ENCODE measurements at regions not wholly inside any gene's neighbourhood (a gene's known extent, or its start where the extent isn't known, plus 50 kb on each side); places are given as distances from the start of the nearest gene placed in this dataset.

DNA sequence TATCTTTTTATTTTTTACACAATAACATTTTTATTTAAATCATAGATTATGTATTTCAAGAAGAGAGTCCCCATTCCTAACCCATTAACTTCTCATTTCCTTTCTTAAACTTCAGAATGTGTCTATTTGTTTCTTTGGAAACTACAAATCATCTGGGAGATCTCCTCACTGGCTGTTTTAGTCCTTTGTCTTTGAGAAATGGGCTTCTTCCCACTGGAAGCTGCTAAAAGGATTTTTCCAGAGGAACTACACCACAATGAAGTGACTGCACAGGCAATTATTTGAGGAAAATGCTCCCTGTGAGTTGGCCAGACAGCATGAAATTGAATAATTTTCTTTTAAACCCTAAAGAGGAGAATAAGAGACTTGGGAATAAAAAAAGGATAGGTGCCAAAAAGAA is 119.1 kb downstream of the TENT5A start:
- Mint-ChIP-seq H3K9me3 (ENCODE audit: unreplicated experiment) (peaks cover 26% of the 10 kb centered on the region), H3K4me3 (ENCODE audit: unreplicated experiment) (no peak overlapping the region), H3K27me3 (ENCODE audit: unreplicated experiment) (no peaks in the 10 kb centered on the region), H3K4me1 (ENCODE audit: unreplicated experiment) (no peaks in the 10 kb centered on the region), H3K27ac (ENCODE audit: unreplicated experiment) (no peak overlapping the region), H3K36me3 (ENCODE audit: unreplicated experiment) (peaks cover 3% of the 10 kb centered on the region)
- TF ChIP-seq, protein P1, sequence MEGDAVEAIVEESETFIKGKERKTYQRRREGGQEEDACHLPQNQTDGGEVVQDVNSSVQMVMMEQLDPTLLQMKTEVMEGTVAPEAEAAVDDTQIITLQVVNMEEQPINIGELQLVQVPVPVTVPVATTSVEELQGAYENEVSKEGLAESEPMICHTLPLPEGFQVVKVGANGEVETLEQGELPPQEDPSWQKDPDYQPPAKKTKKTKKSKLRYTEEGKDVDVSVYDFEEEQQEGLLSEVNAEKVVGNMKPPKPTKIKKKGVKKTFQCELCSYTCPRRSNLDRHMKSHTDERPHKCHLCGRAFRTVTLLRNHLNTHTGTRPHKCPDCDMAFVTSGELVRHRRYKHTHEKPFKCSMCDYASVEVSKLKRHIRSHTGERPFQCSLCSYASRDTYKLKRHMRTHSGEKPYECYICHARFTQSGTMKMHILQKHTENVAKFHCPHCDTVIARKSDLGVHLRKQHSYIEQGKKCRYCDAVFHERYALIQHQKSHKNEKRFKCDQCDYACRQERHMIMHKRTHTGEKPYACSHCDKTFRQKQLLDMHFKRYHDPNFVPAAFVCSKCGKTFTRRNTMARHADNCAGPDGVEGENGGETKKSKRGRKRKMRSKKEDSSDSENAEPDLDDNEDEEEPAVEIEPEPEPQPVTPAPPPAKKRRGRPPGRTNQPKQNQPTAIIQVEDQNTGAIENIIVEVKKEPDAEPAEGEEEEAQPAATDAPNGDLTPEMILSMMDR (IDR thresholded peaks at IDR 0.05): no peak
- DNase-seq (ENCODE audit: extremely low spot score, unreplicated experiment): no peak

DNA sequence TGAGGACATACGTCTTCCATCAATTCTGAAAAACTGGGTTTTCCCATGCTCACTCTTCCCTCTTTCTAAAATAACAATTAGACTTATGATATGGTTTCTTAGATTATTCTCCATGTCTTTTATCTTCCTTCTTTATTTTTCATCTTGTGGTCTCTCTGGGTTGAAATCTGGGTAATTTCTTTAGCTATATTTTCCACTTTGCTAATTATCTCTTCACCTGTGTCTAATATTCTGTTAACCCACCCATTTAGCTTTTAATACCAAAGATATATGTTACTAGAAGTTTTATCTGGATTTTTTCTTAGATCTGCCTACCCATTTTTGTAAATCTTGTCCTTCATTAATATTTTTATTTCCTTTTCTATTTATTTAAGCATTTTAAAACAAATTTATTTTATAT is 121.8 kb downstream of the TENT5A start:
- DNase-seq (ENCODE audit: extremely low spot score, unreplicated experiment): no peak
- no peak overlapping the region for H3K4me3 Mint-ChIP-seq (ENCODE audit: unreplicated experiment)
- H3K27ac Mint-ChIP-seq (ENCODE audit: unreplicated experiment): no peak overlapping the region
- no peaks in the 10 kb centered on the region for H3K4me1 Mint-ChIP-seq (ENCODE audit: unreplicated experiment)
- TF ChIP-seq, protein P1 (IDR thresholded peaks at IDR 0.05): no peak
- H3K9me3 Mint-ChIP-seq (ENCODE audit: unreplicated experiment): peaks cover 31% of the 10 kb centered on the region
- H3K27me3 Mint-ChIP-seq (ENCODE audit: unreplicated experiment): no peaks in the 10 kb centered on the region
- peaks cover 3% of the 10 kb centered on the region for H3K36me3 Mint-ChIP-seq (ENCODE audit: unreplicated experiment)

DNA sequence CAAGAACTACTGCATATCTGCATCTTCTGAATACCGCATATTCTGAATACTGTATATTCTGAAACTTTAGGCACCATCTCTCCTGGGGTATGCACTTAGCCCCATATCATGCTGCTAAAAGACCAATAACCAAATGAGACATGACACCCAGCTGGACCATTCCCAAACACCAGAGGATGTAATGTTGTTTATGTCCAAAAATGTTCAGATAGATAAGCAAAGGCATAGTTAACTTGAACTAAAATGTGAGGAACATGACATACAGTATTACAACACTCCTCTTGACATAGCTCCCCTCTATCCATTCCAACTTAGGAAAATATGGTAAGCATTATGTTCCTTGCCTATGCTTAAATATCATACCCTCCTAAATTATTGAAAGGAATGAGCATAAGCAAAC is 127.3 kb downstream of the TENT5A start:
- Mint-ChIP-seq H3K9me3 (ENCODE audit: unreplicated experiment) (peaks cover 12% of the 10 kb centered on the region), H3K27ac (ENCODE audit: unreplicated experiment) (no peak overlapping the region), H3K4me3 (ENCODE audit: unreplicated experiment) (no peak overlapping the region), H3K36me3 (ENCODE audit: unreplicated experiment) (no peaks in the 10 kb centered on the region), H3K4me1 (ENCODE audit: unreplicated experiment) (peaks cover 10% of the 10 kb centered on the region), H3K27me3 (ENCODE audit: unreplicated experiment) (no peaks in the 10 kb centered on the region)
- TF ChIP-seq, protein P1 (IDR thresholded peaks at IDR 0.05): no peak
- DNase-seq (ENCODE audit: extremely low spot score, unreplicated experiment): no peak

DNA sequence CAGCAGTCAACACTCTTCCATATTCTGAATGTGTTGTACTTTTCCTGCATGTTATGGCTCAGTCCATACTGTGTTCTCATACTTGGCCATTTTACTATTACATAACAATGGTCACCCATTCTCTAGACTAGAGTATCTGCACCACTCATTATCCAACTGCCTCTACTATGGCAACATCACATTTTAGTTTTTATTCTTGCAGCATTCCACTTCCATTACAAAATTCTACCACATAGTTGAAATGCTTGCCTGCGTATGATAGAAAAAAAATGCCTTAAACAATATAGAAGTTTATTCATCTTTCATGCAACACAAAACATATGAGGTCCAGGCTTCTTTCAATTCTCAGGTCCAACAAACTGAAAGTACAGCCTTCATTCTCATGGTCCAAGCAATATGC is 128.0 kb downstream of the TENT5A start:
- H3K36me3 Mint-ChIP-seq (ENCODE audit: unreplicated experiment): no peaks in the 10 kb centered on the region
- H3K4me1 Mint-ChIP-seq (ENCODE audit: unreplicated experiment): peaks cover 10% of the 10 kb centered on the region
- H3K27ac Mint-ChIP-seq (ENCODE audit: unreplicated experiment): no peak overlapping the region
- no peaks in the 10 kb centered on the region for H3K27me3 Mint-ChIP-seq (ENCODE audit: unreplicated experiment)
- TF ChIP-seq, protein P1 (IDR thresholded peaks at IDR 0.05): no peak
- no peak overlapping the region for H3K4me3 Mint-ChIP-seq (ENCODE audit: unreplicated experiment)
- peaks cover 12% of the 10 kb centered on the region for H3K9me3 Mint-ChIP-seq (ENCODE audit: unreplicated experiment)
- no peak for DNase-seq (ENCODE audit: extremely low spot score, unreplicated experiment)

DNA sequence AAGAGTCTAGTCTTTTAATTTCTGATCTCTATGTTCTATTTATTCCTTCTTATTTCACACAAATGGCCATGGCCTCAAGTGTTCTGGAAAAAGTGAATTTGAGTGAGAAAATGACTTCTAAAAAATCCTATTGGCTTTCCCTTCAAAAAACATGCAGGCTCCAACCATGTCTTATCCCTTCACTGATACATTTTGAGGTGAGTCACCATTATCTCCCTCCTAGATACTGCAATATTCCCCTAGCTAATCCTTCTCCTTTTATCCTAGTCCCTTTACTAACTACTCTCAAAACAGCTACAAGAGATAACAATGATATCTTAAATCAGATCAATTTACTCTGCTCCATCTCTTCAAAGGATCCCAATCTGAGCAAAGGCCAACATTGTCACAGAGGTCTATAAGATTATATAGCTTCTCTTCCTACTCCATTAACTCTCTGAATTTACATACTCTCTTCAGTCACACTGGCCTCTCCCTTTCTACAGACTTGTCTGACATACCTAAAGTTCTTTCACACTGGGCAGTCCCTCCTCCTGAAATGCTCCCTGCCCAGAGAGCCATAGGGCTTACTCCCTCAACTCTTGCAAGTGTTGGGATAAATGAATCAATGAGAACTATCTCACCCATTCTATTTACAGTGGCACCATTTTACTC is 129.2 kb downstream of the TENT5A start:
- Mint-ChIP-seq H3K4me3 (ENCODE audit: unreplicated experiment) (no peak overlapping the region), H3K4me1 (ENCODE audit: unreplicated experiment) (peaks cover 10% of the 10 kb centered on the region), H3K27ac (ENCODE audit: unreplicated experiment) (no peak overlapping the region), H3K9me3 (ENCODE audit: unreplicated experiment) (peaks cover 5% of the 10 kb centered on the region), H3K27me3 (ENCODE audit: unreplicated experiment) (no peaks in the 10 kb centered on the region), H3K36me3 (ENCODE audit: unreplicated experiment) (no peaks in the 10 kb centered on the region)
- TF ChIP-seq, protein P1 (IDR thresholded peaks at IDR 0.05): no peak
- DNase-seq (ENCODE audit: extremely low spot score, unreplicated experiment): no peak

All from osteocyte (in vitro differentiated cells).